Neuronal stem cell (in vitro differentiated cells): ENCODE measurements at regions not wholly inside any gene's neighbourhood (a gene's known extent, or its start where the extent isn't known, plus 50 kb on each side); places are given as distances from the start of the nearest gene placed in this dataset.

Source experiments
- DNase-seq: peaks from one replicate; pipeline ENCODE4 v3.0.0-alpha.2; 2013; ENCODE audit warnings: low spot score
- H2AFZ ChIP-seq: one replicate; pipeline ENCODE4 v1.6.1; 2013; ENCODE audit warnings: mild to moderate bottlenecking, low read length, inconsistent platforms
- H2AK5ac ChIP-seq: 2 replicates; pipeline ENCODE4 v1.6.1; 2013; ENCODE audit warnings: low read depth, mild to moderate bottlenecking, inconsistent platforms, low read length, moderate library complexity, mixed read lengths
- H2BK120ac ChIP-seq: 2 replicates; pipeline ENCODE4 v1.6.1; 2013; ENCODE audit warnings: low read depth, mild to moderate bottlenecking, inconsistent platforms, low read length, moderate library complexity, mixed read lengths
- H2BK12ac ChIP-seq: one replicate; pipeline ENCODE4 v1.6.1; 2013; ENCODE audit warnings: low read length, inconsistent platforms
- H2BK15ac ChIP-seq: 2 replicates; pipeline ENCODE4 v1.6.1; 2013; ENCODE audit warnings: mild to moderate bottlenecking, low read length, inconsistent platforms, mixed read lengths
- H2BK5ac ChIP-seq: one replicate; pipeline ENCODE4 v1.6.1; 2013; ENCODE audit warnings: inconsistent platforms, mild to moderate bottlenecking, low read length, moderate library complexity
- H3K14ac ChIP-seq: one replicate; pipeline ENCODE4 v1.6.1; 2013; ENCODE audit warnings: low read length, inconsistent platforms
- H3K18ac ChIP-seq: 2 replicates; pipeline ENCODE4 v1.6.1; 2013; ENCODE audit warnings: low read length, inconsistent platforms
- H3K23ac ChIP-seq: 2 replicates; pipeline ENCODE4 v1.6.1; 2013; ENCODE audit warnings: low read depth, mild to moderate bottlenecking, mixed read lengths, low read length, inconsistent platforms; ENCODE audit not compliant: poor library complexity
- H3K27ac ChIP-seq: replicated peaks from 3 replicates; pipeline ENCODE4 v1.5.1; 2013; ENCODE audit warnings: low read length, inconsistent platforms
- H3K27me3 ChIP-seq, 3 experiments: 2 replicates each; pipeline ENCODE4 v1.6.1; 2013; ENCODE audit warnings: low read length in 3 of 3, mild to moderate bottlenecking in 2 of 3, inconsistent platforms in 1 of 3, low read depth in 1 of 3, mixed read lengths in 1 of 3, moderate library complexity in 1 of 3; ENCODE audit not compliant: control insufficient read depth in 3 of 3, insufficient read depth in 3 of 3
- H3K36me3 ChIP-seq, 2 donors: replicated peaks in 1 of 2; 2 replicates each; pipeline ENCODE4 v1.6.1; 2013; ENCODE audit warnings: low read length in 2 of 2; ENCODE audit not compliant: control insufficient read depth in 2 of 2, insufficient read depth in 2 of 2
- H3K4ac ChIP-seq: 2 replicates; pipeline ENCODE4 v1.6.1; 2013; ENCODE audit warnings: inconsistent platforms, mild to moderate bottlenecking, low read length, moderate library complexity
- H3K4me1 ChIP-seq, 2 donors: 1 replicate in 1 of 2; 2 replicates in 1 of 2; pipeline ENCODE4 v1.6.1; 2013; ENCODE audit warnings: low read length in 2 of 2, low read depth in 1 of 2; ENCODE audit not compliant: control insufficient read depth in 2 of 2, insufficient read depth in 1 of 2
- H3K4me2 ChIP-seq: one replicate; pipeline ENCODE4 v1.6.1; 2013; ENCODE audit warnings: mild to moderate bottlenecking, low read length, inconsistent platforms; ENCODE audit not compliant: insufficient read depth, poor library complexity, severe bottlenecking
- H3K4me3 ChIP-seq, 2 donors: 2 replicates each; pipeline ENCODE4 v1.5.1; 2013; ENCODE audit warnings: low read length in 2 of 2, mild to moderate bottlenecking in 2 of 2, inconsistent platforms in 1 of 2, moderate library complexity in 1 of 2
- H3K79me1 ChIP-seq: one replicate; pipeline ENCODE4 v1.6.1; 2013; ENCODE audit warnings: low read depth, mild to moderate bottlenecking, inconsistent platforms, low read length, moderate library complexity
- H3K9ac ChIP-seq: one replicate; pipeline ENCODE4 v1.6.1; 2013; ENCODE audit warnings: mild to moderate bottlenecking, low read depth, low read length, inconsistent platforms; ENCODE audit not compliant: poor library complexity
- H3K9me3 ChIP-seq, 2 donors: replicated peaks in 1 of 2; 2 replicates each; pipeline versions ENCODE3 to v1.6.1; 2013; ENCODE audit warnings: low read length in 2 of 2, mild to moderate bottlenecking in 2 of 2, inconsistent platforms in 1 of 2, low read depth in 1 of 2, mixed read lengths in 1 of 2, moderate library complexity in 1 of 2; ENCODE audit not compliant: control insufficient read depth in 2 of 2, insufficient read depth in 1 of 2
- H4K8ac ChIP-seq: one replicate; pipeline ENCODE4 v1.6.1; 2013; ENCODE audit warnings: low read depth, mild to moderate bottlenecking, inconsistent platforms, low read length, moderate library complexity
- H4K91ac ChIP-seq: one replicate; pipeline ENCODE4 v1.6.1; 2013; ENCODE audit warnings: low read length, low read depth, mild to moderate bottlenecking, inconsistent platforms; ENCODE audit not compliant: poor library complexity
- WGBS, 2 donors: extraction: QIAGEN DNeasy Blood & Tissue Kit; methylation state at CpG; one replicate each; pipeline ENCODE4 v1.1.7; 2013; ENCODE audit warnings: missing lambda C conversion rate in 2 of 2, mixed read lengths in 1 of 2; ENCODE audit not compliant: insufficient read length in 2 of 2, insufficient replicate concordance in 1 of 2; ENCODE audit errors: extremely low coverage in 2 of 2; 5-methylcytosine and 5-hydroxymethylcytosine counted together

- Histone ChIP-seq H2BK15ac (peak overlapping the region; percentile 41), H2BK5ac (peak overlapping the region; percentile 88), H3K9ac (peak overlapping the region; percentile 89), H3K36me3 (no peaks in the 10 kb centered on the region), H2AK5ac (peak overlapping the region; percentile 36), H3K4me3 (no peak overlapping the region), H3K27ac (peak overlapping the region; percentile 48), H2BK12ac (peak overlapping the region; percentile 70), H4K8ac (no peak overlapping the region), H3K4me2 (peak overlapping the region; percentile 27), H3K18ac (peak overlapping the region; percentile 96), H3K4ac (peak overlapping the region; percentile 4), H3K14ac (no peak overlapping the region), H3K27me3 (no peaks in the 10 kb centered on the region), H2AFZ (no peak overlapping the region), H3K23ac (no peak overlapping the region), H3K79me1 (no peaks in the 10 kb centered on the region), H3K9me3 (peaks cover 2 to 4% of the 10 kb centered on the region in 2 donors), H4K91ac (peak overlapping the region; percentile 99), H2BK120ac (peak overlapping the region; percentile 35), H3K4me1 (peaks cover 37 to 57% of the 10 kb centered on the region in 2 donors)
- no CpG with 5 or more reads among the region's 20 CpGs for WGBS, 2 donors
- peak; percentile 61 for DNase-seq
These were observed 151.5 kb downstream of the C9orf50 start for GRCh38 chr9:129469188-129469987.

- H2AK5ac ChIP-seq, result peak overlapping the region; percentile 96
- H4K8ac ChIP-seq, result no peak overlapping the region
- H3K4me1 ChIP-seq, result peaks cover 37 to 53% of the 10 kb centered on the region in 2 donors
- H3K4me3 ChIP-seq, result no peak overlapping the region
- H4K91ac ChIP-seq, result peak overlapping the region; percentile 47
- no peaks in the 10 kb centered on the region for H3K27me3 ChIP-seq
- no peaks in the 10 kb centered on the region for H3K79me1 ChIP-seq
- H2AFZ ChIP-seq, result no peak overlapping the region
- H2BK15ac ChIP-seq, result peak overlapping the region; percentile 63
- H3K18ac ChIP-seq, result peak overlapping the region; percentile 20
- no peaks in the 10 kb centered on the region for H3K36me3 ChIP-seq
- H3K9ac ChIP-seq, result no peak overlapping the region
- H3K23ac ChIP-seq, result peak overlapping the region; percentile 16
- peak overlapping the region; percentile 93 for H2BK5ac ChIP-seq
- H2BK12ac ChIP-seq, result peak overlapping the region; percentile 53
- no peak for DNase-seq
- H3K4me2 ChIP-seq, result no peak overlapping the region
- peak overlapping the region; percentile 42 for H3K14ac ChIP-seq
- H3K9me3 ChIP-seq, result peaks cover 0 to 3% of the 10 kb centered on the region in 2 donors
- H2BK120ac ChIP-seq, result peak overlapping the region; percentile 77
- no peak overlapping the region for H3K27ac ChIP-seq
- H3K4ac ChIP-seq, result no peak overlapping the region
- no CpG with 5 or more reads among the region's 19 CpGs for WGBS, 2 donors
These were observed 152.9 kb downstream of the C9orf50 start for GRCh38 chr9:129467739-129468666.

GRCh38 chr9:129467004-129467588, 153.8 kb downstream of the C9orf50 start:
- H2BK5ac ChIP-seq, result peak overlapping the region; percentile 93
- H2BK12ac ChIP-seq, result peak overlapping the region; percentile 97
- DNase-seq, result no peak
- H3K14ac ChIP-seq, result no peak overlapping the region
- H3K4me2 ChIP-seq, result no peak overlapping the region
- H3K9ac ChIP-seq, result no peak overlapping the region
- peak overlapping the region; percentile 77 for H2BK120ac ChIP-seq
- WGBS, 2 donors, result no CpG with 5 or more reads among the region's 10 CpGs
- H4K8ac ChIP-seq, result no peak overlapping the region
- peak overlapping the region; percentile 97 for H4K91ac ChIP-seq
- no peak overlapping the region for H2AFZ ChIP-seq
- no peak overlapping the region for H3K23ac ChIP-seq
- H2AK5ac ChIP-seq, result peak overlapping the region; percentile 96
- peak overlapping the region; percentile 95 for H3K18ac ChIP-seq
- no peak overlapping the region for H3K27ac ChIP-seq
- H3K36me3 ChIP-seq, result no peaks in the 10 kb centered on the region
- peaks cover 40 to 48% of the 10 kb centered on the region in 2 donors for H3K4me1 ChIP-seq
- H2BK15ac ChIP-seq, result peak overlapping the region; percentile 63
- H3K79me1 ChIP-seq, result no peaks in the 10 kb centered on the region
- H3K4me3 ChIP-seq, result no peak overlapping the region
- H3K9me3 ChIP-seq, result peaks cover 0 to 3% of the 10 kb centered on the region in 2 donors
- H3K4ac ChIP-seq, result no peak overlapping the region
- H3K27me3 ChIP-seq, result no peaks in the 10 kb centered on the region
